HG03066 (cell line): ENCODE measurements at regions not wholly inside any gene's neighbourhood (a gene's known extent, or its start where the extent isn't known, plus 50 kb on each side); places are given as distances from the start of the nearest gene placed in this dataset.

Source experiments
- ATAC-seq: cut with Tn5 transposase; IDR thresholded peaks from one replicate; pipeline ENCODE4 v1.9.1; 2021; ENCODE audit warnings: low read depth; ENCODE audit not compliant: unreplicated experiment

GRCh38 chr6:43912116-43912577, 142.1 kb downstream of the VEGFA start:
- no peak for ATAC-seq

- ATAC-seq, result no peak
These were observed 141.5 kb downstream of the VEGFA start for GRCh38 chr6:43911354-43912115.

GRCh38 chr6:43910638-43911353, 140.8 kb downstream of the VEGFA start:
- ATAC-seq, result no peak

GRCh38 chr6:43910149-43910637, 140.2 kb downstream of the VEGFA start:
- no peak for ATAC-seq

GRCh38 chr6:43909474-43910148, 139.6 kb downstream of the VEGFA start:
- ATAC-seq, result no peak

GRCh38 chr6:43907789-43908472, 137.9 kb downstream of the VEGFA start:
- no peak for ATAC-seq

GRCh38 chr6:43907312-43907711, 137.3 kb downstream of the VEGFA start:
- ATAC-seq, result no peak

GRCh38 chr6:43904311-43905123, 134.5 kb downstream of the VEGFA start:
- ATAC-seq, result no peak

- no peak for ATAC-seq
These were observed 133.8 kb downstream of the VEGFA start for GRCh38 chr6:43903739-43904290.

GRCh38 chr6:43901733-43902230, 131.8 kb downstream of the VEGFA start:
- ATAC-seq, result no peak

- ATAC-seq, result no peak
These were observed 131.1 kb downstream of the VEGFA start for GRCh38 chr6:43900916-43901732.

- ATAC-seq, result no peak
These were observed 130.5 kb downstream of the VEGFA start for GRCh38 chr6:43900560-43900915.

GRCh38 chr6:43899830-43900229, 129.8 kb downstream of the VEGFA start:
- no peak for ATAC-seq

GRCh38 chr6:43898358-43899131, 128.5 kb downstream of the VEGFA start:
- ATAC-seq, result no peak

- no peak for ATAC-seq
These were observed 127.7 kb downstream of the VEGFA start for GRCh38 chr6:43897571-43898302.

- no peak for ATAC-seq
These were observed 126.6 kb downstream of the VEGFA start for GRCh38 chr6:43896329-43897255.
